ENCODE measurements at regions not wholly inside any gene's neighbourhood (a gene's known extent, or its start where the extent isn't known, plus 50 kb on each side); places are given as distances from the start of the nearest gene placed in this dataset.

- peaks cover 0 to 7% (median 0%) of the 10 kb centered on the region in 4 donors for H3K4me1 ChIP-seq
- H3K4me3 ChIP-seq: no peak overlapping the region
- no peaks in the 10 kb centered on the region for H3K27me3 ChIP-seq
- no peak for DNase-seq
- no peak for TF ChIP-seq CTCF (IDR thresholded peaks at IDR 0.05)
- H3K36me3 ChIP-seq: no peaks in the 10 kb centered on the region
- H3K27ac ChIP-seq: no peak overlapping the region
- no peaks in the 10 kb centered on the region for H3K9me3 ChIP-seq
Measured at GRCh38 chr5:159503236-159503635, 172.9 kb upstream of the IL12B start.

DNA sequence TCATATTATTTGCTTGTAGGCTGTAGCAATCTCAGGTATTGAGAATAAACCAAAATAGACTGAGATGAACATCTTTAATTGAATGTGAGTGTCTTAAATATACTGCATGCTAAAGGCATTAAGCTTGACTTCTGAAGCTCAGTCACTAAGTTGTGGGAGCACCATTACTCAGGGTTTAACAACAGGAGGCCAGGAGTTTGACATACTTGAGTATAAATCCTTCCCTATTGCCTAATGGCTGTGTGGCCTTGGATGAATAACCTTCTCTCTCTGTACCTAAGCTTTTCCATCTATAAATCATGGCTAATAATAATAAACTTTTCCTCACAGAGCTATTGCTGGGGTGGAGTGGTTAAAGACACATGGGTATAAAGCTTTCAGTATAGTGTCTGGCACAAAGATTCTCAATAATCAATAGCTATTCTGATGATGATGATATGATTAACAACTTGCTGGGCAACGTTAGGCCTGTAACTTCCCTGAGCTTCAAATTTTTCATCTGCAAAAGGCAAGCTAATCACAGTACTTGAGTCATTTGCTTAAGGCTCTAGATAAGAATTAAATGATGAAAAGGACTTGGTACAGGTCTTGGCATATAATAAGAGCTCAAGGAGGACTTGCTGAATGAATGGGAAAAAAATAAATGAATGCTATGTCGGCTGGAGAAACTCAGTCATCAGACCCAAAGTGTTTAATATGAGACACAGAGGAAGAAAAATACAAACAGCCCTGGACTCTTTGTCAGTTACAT is 174.0 kb upstream of the IL12B start:
- Histone ChIP-seq H3K4me3 (no peak overlapping the region), H3K36me3 (no peaks in the 10 kb centered on the region), H3K27ac (peak overlapping the region in 2 of 4 donors; percentile 23 to 50), H3K9me3 (no peaks in the 10 kb centered on the region), H3K4me1 (peaks cover 0 to 7% (median 0%) of the 10 kb centered on the region in 4 donors), H3K27me3 (no peaks in the 10 kb centered on the region)
- TF ChIP-seq POLR2A (IDR thresholded peaks at IDR 0.05) (no peak), CTCF (IDR thresholded peaks at IDR 0.05) (no peak)
- no peak for DNase-seq

- Histone ChIP-seq H3K27me3 (no peaks in the 10 kb centered on the region), H3K27ac (peak overlapping the region in 2 of 4 donors; percentile 23 to 50), H3K4me3 (no peak overlapping the region), H3K9me3 (no peaks in the 10 kb centered on the region), H3K4me1 (peaks cover 0 to 7% (median 0%) of the 10 kb centered on the region in 4 donors), H3K36me3 (no peaks in the 10 kb centered on the region)
- no peak for DNase-seq
- TF ChIP-seq CTCF (IDR thresholded peaks at IDR 0.05) (no peak), POLR2A (IDR thresholded peaks at IDR 0.05) (no peak)
Measured at GRCh38 chr5:159504857-159505304, 174.6 kb upstream of the IL12B start.

- no peaks in the 10 kb centered on the region for H3K27me3 ChIP-seq
- peaks cover 0 to 7% (median 0%) of the 10 kb centered on the region in 4 donors for H3K4me1 ChIP-seq
- no peaks in the 10 kb centered on the region for H3K36me3 ChIP-seq
- H3K4me3 ChIP-seq: no peak overlapping the region
- no peaks in the 10 kb centered on the region for H3K9me3 ChIP-seq
- no peak for DNase-seq
- no peak overlapping the region for H3K27ac ChIP-seq
- TF ChIP-seq CTCF (IDR thresholded peaks at IDR 0.05) (no peak), POLR2A (IDR thresholded peaks at IDR 0.05) (no peak)
Measured at GRCh38 chr5:159507055-159507454, 176.8 kb upstream of the IL12B start.

- no peak for TF ChIP-seq CTCF (IDR thresholded peaks at IDR 0.05)
- TF ChIP-seq POLR2A (IDR thresholded peaks at IDR 0.05): no peak
- Histone ChIP-seq H3K27ac (no peak overlapping the region), H3K4me3 (no peak overlapping the region), H3K4me1 (peaks cover 0 to 7% (median 0%) of the 10 kb centered on the region in 4 donors), H3K9me3 (no peaks in the 10 kb centered on the region), H3K27me3 (no peaks in the 10 kb centered on the region), H3K36me3 (no peaks in the 10 kb centered on the region)
- no peak for DNase-seq
Measured at GRCh38 chr5:159507661-159508060, 177.4 kb upstream of the IL12B start.
